ENCODE measurements at regions not wholly inside any gene's neighbourhood (a gene's known extent, or its start where the extent isn't known, plus 50 kb on each side); places are given as distances from the start of the nearest gene placed in this dataset.

DNA sequence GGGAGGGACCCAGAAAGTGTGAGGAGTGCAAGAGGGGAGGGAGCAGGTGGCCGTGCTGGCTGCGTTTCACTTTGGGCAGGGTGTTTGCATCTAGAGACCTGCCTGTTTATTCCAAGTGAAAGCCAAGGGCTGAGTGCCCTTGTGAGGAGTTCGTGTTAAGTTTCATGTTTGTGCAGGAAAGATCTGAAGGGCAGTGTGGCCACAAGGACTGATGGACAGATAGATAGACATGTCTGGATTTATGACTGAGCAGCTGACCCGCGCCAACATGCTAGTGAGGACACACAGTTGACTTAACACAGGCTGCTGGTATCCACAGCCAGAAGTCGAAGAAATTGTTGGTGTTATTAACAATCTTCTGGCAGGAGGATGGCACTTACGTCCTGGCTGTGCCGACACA is 387.6 kb upstream of the TNP1 start:
- Histone ChIP-seq H3K4me1 (ENCODE audit: low read depth) (peaks cover 36% of the 10 kb centered on the region), H3K27me3 (no peaks in the 10 kb centered on the region), H3K9me3 (ENCODE audit: low read depth) (no peaks in the 10 kb centered on the region), H3K27ac (no peak overlapping the region), H3K4me3 (no peak overlapping the region), H3K36me3 (no peaks in the 10 kb centered on the region)
- no peak for DNase-seq (ENCODE audit: low read depth in 1 of 2, low spot score in 1 of 2)
- TF ChIP-seq, protein P1, sequence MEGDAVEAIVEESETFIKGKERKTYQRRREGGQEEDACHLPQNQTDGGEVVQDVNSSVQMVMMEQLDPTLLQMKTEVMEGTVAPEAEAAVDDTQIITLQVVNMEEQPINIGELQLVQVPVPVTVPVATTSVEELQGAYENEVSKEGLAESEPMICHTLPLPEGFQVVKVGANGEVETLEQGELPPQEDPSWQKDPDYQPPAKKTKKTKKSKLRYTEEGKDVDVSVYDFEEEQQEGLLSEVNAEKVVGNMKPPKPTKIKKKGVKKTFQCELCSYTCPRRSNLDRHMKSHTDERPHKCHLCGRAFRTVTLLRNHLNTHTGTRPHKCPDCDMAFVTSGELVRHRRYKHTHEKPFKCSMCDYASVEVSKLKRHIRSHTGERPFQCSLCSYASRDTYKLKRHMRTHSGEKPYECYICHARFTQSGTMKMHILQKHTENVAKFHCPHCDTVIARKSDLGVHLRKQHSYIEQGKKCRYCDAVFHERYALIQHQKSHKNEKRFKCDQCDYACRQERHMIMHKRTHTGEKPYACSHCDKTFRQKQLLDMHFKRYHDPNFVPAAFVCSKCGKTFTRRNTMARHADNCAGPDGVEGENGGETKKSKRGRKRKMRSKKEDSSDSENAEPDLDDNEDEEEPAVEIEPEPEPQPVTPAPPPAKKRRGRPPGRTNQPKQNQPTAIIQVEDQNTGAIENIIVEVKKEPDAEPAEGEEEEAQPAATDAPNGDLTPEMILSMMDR (IDR thresholded peaks at IDR 0.05; ENCODE audit: low read depth, low read length), result no peak

DNA sequence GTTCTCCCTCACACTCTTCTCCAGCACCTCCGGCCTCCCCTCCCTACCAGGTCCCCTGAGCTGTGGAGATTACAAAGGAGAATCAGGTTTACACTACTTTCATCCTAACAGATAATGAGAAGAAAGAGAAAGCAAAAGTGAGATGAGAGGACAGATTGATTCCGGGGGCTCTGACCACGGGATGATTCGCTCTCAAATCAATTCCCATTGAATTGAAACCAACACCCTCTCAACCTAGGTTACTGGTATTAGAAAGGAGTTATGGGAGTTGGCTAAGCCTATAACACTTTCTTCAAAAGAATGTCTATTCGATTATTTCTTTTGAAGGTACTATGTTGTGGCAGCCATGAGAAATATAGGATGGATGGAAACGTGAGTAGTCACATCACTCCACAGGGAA is 386.2 kb upstream of the TNP1 start:
- DNase-seq (ENCODE audit: low read depth in 1 of 2, low spot score in 1 of 2), result no peak
- Histone ChIP-seq H3K9me3 (ENCODE audit: low read depth) (no peaks in the 10 kb centered on the region), H3K27me3 (no peaks in the 10 kb centered on the region), H3K4me1 (ENCODE audit: low read depth) (peaks cover 36% of the 10 kb centered on the region), H3K4me3 (no peak overlapping the region), H3K36me3 (no peaks in the 10 kb centered on the region), H3K27ac (no peak overlapping the region)
- TF ChIP-seq, protein P1 (IDR thresholded peaks at IDR 0.05; ENCODE audit: low read depth, low read length), result no peak

DNA sequence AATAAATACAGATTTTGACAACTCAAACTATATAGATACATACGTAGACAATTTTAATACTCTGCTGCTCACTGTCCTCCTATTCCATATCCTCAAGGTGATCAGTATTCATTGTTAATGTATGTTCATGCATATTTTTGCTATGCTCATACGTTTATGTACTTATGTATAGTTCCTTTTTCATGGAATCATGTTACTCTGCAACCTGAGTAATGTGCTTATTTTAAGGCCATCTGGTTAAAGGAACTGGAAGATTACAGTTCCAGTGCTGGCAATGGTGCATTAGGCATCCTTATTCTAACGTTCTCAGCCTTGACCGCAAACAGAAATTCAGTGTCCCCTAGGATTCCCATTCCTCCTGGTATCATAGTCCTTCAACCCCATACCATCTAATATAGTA is 385.0 kb upstream of the TNP1 start:
- Histone ChIP-seq H3K27ac (no peak overlapping the region), H3K36me3 (no peaks in the 10 kb centered on the region), H3K27me3 (no peaks in the 10 kb centered on the region), H3K4me3 (no peak overlapping the region), H3K4me1 (ENCODE audit: low read depth) (peaks cover 27% of the 10 kb centered on the region), H3K9me3 (ENCODE audit: low read depth) (no peaks in the 10 kb centered on the region)
- TF ChIP-seq, protein P1 (IDR thresholded peaks at IDR 0.05; ENCODE audit: low read depth, low read length), result no peak
- DNase-seq (ENCODE audit: low read depth in 1 of 2, low spot score in 1 of 2), result no peak

DNA sequence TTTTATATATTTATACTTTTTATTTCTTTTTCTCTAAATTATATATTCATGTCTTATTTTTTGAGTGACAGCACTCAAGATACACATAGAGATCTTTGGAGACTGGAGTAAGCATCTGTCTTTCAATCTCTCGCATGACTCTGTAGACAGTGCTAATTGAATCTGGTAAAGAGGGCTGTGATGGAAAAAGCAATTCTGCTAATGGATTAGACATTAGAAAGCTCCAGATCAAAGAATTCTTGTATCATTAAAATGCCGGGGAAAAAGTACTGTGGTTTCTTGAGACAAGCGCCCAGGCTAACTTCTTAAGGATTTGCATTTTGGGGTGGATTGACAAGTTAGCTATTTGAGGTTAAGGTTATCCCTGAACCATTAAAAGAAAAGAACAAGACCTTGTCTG is 383.1 kb upstream of the TNP1 start:
- TF ChIP-seq, protein P1 (IDR thresholded peaks at IDR 0.05; ENCODE audit: low read depth, low read length), result no peak
- Histone ChIP-seq H3K4me1 (ENCODE audit: low read depth) (peaks cover 10% of the 10 kb centered on the region), H3K36me3 (no peaks in the 10 kb centered on the region), H3K9me3 (ENCODE audit: low read depth) (no peaks in the 10 kb centered on the region), H3K27me3 (no peaks in the 10 kb centered on the region), H3K4me3 (no peak overlapping the region), H3K27ac (no peak overlapping the region)
- no peak for DNase-seq (ENCODE audit: low read depth in 1 of 2, low spot score in 1 of 2)

DNA sequence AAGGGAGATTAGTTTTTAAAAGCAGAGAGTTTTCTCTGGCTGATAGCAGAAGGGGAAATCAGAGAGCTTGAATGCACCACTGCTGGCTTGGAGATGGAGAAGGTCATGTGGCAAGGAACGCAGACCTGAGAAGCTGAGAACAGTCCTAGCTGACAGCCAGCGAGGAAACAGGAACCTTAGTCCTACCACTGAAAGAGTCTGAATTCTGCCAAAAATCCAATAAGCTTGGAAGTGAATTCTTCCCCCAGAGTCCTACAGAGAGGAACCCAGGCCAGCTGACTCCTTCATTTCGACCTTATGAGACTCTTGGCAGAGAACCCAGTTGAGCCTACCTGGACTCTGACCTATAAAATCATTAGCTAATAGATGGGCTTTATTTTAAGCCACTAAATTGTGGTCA is 371.9 kb upstream of the TNP1 start:
- peaks cover 32% of the 10 kb centered on the region for H3K27me3 ChIP-seq
- H3K9me3 ChIP-seq (ENCODE audit: low read depth), result no peaks in the 10 kb centered on the region
- H3K36me3 ChIP-seq, result no peaks in the 10 kb centered on the region
- H3K4me3 ChIP-seq, result no peak overlapping the region
- no peaks in the 10 kb centered on the region for H3K4me1 ChIP-seq (ENCODE audit: low read depth)
- no peak for DNase-seq (ENCODE audit: low read depth in 1 of 2, low spot score in 1 of 2)
- TF ChIP-seq, protein P1 (IDR thresholded peaks at IDR 0.05; ENCODE audit: low read depth, low read length), result no peak
- no peak overlapping the region for H3K27ac ChIP-seq

DNA sequence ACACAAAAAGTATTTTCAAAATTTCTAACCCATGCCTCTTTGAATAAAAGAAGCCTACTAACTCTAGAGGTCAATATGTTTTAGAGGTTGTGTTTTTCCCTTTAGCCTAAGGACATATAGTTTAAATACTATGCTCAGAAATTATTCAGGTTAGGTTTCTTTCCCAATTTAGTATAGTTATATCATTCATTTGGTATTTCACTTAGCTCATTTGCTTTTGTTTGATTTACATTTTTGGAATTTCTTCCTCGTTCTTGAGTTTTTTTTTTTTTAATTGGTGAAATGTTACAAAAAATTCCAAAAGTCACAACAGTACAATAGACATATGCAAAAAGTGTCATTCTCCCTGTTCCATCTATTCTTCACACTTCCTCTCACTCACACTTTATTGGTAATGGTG is 371.3 kb upstream of the TNP1 start:
- Histone ChIP-seq H3K9me3 (ENCODE audit: low read depth) (no peaks in the 10 kb centered on the region), H3K4me3 (no peak overlapping the region), H3K27ac (no peak overlapping the region), H3K27me3 (peaks cover 34% of the 10 kb centered on the region), H3K36me3 (no peaks in the 10 kb centered on the region), H3K4me1 (ENCODE audit: low read depth) (no peaks in the 10 kb centered on the region)
- DNase-seq (ENCODE audit: low read depth in 1 of 2, low spot score in 1 of 2), result no peak
- TF ChIP-seq, protein P1 (IDR thresholded peaks at IDR 0.05; ENCODE audit: low read depth, low read length), result no peak
